Fibroblast of peridontal ligament (primary cell): ENCODE measurements at regions not wholly inside any gene's neighbourhood (a gene's known extent, or its start where the extent isn't known, plus 50 kb on each side); places are given as distances from the start of the nearest gene placed in this dataset.
"Not testable (repeated sequence)": the region's sequence is repeated elsewhere in the genome, so short reads cannot be mapped to it uniquely, and the experiment has no call there.

ENCODE experiments used
- DNase-seq: peaks from one replicate; pipeline ENCODE4 v3.0.0-alpha.2; 2010; ENCODE audit errors: extremely low read depth

- DNase-seq, result no peak
Observed at GRCh38 chr6:145060714-145061113, 674.6 kb downstream of the EPM2A start.

DNA sequence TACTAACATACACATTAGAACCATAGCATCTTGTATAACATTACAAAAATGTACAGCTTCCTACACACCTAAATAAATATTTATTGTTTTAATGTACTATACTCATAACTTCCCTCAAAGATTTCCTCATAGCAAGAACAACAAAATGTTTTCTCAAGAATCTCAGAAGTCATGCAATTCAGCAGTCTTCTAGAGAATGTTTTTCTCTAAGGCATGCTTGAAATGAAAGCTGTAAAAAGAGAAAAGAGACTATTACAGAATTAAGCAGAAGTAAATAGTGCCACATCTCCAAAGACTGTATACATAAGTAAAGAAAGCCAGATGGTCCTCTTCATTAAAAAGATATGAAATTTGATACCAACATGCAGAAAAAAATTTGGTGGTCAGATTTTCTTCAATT, 672.2 kb downstream of the EPM2A start:
- DNase-seq, result peak; percentile 50

DNA sequence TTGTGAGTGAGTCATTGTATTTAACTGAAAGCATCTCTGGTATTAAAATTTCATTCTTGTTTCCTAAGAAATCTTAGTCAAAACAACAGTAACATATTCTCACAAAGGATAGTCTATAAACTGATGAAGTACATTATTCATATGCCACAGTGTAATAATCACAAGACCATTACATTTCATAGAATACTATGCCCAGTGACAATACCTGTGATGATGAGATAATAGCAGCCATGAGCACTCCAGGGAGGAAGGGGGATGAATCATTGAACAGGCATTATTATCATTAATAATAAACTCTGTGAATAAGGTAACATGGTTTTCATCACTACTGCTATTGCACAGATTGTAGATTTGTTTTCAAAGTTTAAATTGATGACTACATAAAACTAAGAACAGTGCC, 667.9 kb downstream of the EPM2A start:
- peak; percentile 70 for DNase-seq

GRCh38 chr6:145068577-145068976, 666.7 kb downstream of the EPM2A start:
- DNase-seq, result no peak

DNA sequence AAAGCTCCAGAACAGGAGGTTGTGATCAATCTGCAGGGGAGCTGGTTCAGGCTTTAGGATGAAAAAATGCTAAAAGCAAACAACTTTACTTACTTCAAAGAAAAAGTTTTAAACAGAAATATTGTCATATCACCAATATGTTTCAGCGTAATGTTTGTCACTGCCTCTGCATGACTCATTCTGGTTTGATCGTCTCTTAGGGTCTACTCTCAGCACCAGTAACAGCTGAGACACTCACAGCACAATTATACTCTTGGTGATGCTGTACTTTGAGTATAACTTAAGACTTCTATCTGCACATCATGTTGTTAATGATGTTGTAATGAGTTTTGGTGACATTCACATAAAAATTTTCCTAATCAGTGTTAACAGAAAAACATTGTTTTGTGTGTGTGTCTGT, 665.4 kb downstream of the EPM2A start:
- no peak for DNase-seq

DNA sequence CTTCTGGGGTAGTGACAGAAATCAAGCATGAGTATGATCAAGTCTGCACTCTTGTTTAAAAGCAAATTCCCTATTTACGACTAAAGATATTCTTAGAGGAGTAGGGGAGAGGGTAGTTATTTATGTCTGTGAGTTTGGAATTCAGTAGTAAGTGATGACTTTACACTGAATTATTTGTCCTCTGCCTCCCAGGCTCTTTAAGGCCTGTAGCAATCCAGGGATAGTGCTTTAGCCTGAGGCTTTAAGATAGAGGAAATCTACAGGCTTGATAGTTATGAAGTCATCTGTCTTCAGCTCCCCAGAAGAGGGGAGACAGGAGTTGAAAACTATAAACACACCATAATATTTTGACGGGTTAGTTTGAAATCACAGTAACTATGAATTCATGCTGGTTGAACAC, 664.5 kb downstream of the EPM2A start:
- DNase-seq, result peak; percentile 66

GRCh38 chr6:145071836-145072235, 663.5 kb downstream of the EPM2A start:
- DNase-seq, result peak; percentile 75

GRCh38 chr6:145073811-145074210, 661.5 kb downstream of the EPM2A start:
- DNase-seq, result no peak

DNA sequence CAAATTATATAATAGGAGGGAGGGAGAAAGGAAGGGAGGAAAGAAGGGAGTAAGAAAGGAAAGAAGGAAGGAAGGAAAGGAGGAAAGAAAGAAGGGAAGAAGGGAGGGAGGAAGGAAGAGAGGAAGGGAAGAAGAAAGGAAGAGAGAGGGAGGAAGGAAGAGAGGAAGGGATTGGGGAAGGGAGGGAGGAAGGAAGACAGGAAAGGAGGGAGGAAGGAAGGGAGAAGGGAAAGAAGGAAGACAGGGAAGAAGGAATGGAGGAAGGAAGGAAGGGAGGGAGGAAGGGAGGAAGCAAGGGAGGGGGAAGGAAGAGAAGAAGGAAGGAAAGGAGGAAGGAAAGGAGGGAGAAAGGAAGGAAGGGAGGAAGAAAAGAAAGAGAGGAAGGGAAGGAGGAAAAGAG, 660.5 kb downstream of the EPM2A start:
- no peak for DNase-seq

DNA sequence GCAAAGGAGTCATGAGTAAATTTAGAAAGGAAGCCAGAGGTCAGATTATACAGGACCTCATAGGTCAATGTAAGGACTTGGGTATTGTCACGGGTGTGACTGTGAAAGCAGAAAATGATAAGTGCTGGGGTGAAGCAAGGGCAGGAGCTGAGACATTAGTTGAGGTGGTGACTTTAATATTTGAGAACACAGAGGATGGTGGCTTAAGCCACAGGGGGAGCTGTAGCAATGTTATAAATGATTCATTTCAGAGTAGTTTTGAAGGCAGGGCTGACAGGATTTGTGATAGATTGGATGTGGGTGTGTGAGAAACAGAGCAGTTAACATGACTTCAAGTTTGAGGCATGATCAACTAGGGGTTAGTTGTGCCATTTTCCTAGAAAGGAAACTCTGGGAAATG, 659.9 kb downstream of the EPM2A start:
- DNase-seq, result no peak

DNA sequence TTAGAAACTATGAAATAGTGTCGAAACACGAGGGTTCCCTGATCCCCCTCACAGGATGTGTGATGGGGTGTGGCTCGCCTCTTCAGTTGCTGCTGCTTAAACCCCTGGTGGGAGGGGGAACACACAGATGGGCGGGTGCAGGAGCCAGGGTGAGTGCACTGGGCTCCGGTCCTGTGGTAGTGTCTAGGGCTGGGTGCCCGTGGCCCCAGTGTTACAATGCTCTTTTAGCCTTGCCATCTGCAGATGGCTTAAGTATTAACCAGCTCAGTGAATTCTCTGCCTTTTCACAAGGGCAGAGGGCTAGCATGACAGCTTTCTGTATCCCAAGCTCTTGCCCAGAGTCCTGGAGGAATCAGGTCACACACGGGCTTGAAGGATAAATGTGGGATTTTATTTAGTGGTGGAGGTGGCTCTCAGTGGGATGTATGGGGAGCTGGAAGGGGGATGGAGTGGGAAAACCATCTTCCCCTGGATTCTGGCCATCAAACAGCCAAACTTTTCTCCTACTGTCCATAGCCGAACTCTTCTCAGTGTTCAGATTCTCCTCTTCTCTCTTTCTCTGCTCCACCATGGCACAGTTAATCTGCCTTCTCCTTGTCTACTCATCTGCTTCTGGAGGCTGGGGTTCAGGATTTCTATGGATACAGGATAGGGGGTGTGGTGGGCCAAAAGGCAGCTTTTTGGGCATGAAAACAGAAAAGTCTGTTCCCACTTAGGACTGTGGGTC, 659.0 kb downstream of the EPM2A start:
- DNase-seq, result no peak

GRCh38 chr6:145077382-145077781, 657.9 kb downstream of the EPM2A start:
- no peak for DNase-seq

GRCh38 chr6:145080651-145081050, 654.7 kb downstream of the EPM2A start:
- DNase-seq, result peak; percentile 45

DNA sequence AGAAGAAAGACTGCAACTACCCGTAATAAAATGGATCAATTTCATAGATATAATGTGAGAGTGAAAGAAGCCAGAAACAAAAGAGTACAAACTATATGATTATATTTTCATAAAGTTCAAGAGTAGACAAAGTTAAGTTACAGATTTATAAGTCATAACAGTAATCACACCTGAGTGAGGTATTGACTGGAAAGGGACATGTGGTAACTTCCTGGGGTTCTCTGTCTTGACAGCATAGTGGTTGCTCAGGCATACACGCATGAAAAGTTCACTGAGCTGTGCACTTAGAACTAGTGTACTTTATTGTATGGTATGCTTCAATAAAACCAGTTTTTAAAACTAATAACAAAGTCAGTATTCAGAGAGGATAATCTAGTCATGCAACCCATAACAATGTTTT, 653.6 kb downstream of the EPM2A start:
- no peak for DNase-seq

DNA sequence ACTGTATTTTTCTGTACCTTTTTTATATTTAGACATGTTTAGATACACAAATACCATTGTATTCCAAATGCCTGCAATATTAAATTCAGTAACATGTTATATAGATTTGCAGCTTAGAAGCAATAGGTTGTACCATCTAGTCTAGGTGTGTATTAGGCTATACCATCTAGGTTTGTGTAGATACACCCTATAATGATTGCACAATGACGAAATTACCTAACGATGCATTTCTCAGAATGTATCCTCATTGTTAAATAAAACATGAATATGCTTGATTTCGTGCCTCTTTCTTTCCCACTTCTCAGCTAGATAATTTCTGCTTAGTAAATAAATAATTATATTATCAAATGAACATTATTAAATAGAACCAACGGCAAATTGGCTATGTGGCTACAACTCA, 653.0 kb downstream of the EPM2A start:
- no peak for DNase-seq

- DNase-seq, result peak; percentile 79
Observed at GRCh38 chr6:145086197-145086596, 649.1 kb downstream of the EPM2A start.

DNA sequence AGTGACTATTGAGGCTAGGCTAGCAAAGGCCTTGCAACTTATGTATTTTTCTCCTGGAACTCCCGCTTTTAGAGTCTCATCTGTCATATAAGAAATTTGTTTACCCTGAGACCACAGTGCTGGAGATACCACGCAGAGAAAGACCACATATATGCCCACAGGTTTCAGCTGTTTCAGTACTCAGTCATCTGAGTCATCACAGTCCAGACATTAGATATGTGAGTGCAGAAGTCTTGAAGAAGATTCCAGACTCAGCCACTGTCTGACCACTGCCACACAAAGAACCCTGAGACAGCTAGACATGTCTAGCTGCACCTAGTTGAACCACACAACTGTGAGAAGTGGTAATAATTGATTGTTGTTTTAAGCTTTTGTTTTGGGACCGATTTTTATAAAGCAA, 648.3 kb downstream of the EPM2A start:
- DNase-seq, result no peak

DNA sequence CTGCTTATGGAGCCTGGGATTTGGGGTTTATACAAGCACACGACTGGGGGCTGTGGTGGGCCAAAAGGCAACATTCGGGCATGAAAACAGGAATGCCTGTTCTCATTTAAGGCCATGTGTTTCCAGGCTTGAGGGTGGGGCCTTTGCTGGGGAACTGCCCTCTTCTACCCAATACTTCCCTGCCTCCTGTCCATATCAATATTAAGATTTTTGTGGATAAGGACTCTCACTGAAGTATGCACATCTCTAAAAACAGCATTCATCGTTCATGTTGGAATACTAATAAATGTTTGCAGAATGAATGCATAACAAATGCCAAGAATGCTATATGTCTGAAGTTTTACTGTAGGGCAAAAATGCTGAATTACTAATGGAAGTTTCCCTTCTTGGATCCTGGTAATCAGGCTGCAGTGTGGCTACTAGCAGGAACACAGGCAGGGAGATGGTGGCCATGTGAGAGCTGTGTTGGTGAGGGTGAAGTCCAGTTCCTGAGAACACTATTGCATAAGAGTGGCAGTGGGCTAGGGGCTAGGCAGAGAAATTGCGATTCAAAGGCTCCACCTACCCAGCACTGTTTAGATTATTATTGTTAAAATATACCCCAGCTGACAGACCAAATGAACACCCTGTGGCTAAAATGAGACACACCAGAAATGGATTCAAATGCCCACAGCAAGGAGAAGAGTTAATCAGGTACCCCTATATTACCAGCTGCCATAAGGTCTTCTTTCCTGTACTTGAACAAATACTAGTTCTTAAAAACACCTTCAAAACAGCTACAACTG, 644.3 kb downstream of the EPM2A start:
- DNase-seq, result no peak

GRCh38 chr6:145091586-145092142, 643.7 kb downstream of the EPM2A start:
- no peak for DNase-seq

GRCh38 chr6:145092554-145092953, 642.8 kb downstream of the EPM2A start:
- DNase-seq, result no peak

GRCh38 chr6:145093226-145093625, 642.1 kb downstream of the EPM2A start:
- DNase-seq, result no peak

DNA sequence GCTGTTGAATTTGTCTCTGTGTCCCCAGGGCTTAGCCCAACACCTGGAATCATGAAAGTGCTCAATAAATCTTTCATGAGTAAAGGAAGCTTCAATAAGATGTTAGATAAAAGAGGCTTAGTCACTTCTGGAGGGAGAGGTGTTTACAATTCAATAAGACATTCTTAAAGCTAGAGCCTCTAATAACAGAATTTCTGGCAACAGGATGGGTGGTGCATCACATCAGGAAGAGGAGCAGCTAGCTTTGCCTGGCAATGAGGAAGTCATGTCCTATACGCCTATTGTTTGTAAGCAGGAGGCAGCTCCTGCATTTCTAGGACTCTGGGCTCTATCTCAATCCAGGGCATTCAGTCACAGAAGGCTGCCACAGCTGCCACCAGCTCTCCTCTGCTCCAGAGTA, 638.5 kb downstream of the EPM2A start:
- DNase-seq, result no peak

DNA sequence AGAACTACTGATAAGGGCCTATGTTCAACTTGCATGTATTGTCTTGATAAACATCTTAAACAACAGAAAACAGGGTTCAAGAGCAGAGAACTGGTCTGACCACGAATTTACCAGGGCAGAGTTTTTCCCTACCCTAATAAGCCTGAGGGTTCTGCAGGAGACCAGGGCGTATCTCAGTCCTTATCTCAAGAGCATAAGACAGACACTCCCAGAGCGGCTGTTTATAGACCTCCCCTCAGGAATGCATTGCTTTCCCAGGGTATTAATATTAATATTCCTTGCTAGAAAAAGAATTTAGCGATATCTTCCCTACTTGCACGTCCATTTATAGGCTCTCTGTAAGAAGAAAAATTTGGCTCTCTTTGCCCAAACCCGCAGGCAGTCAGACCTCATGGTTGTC, 637.2 kb downstream of the EPM2A start:
- not testable (repeated sequence) for DNase-seq
